Right lobe of liver (tissue), 6 donors: ENCODE measurements at regions not wholly inside any gene's neighbourhood (a gene's known extent, or its start where the extent isn't known, plus 50 kb on each side); places are given as distances from the start of the nearest gene placed in this dataset.
"Not testable (repeated sequence)": the region's sequence is repeated elsewhere in the genome, so short reads cannot be mapped to it uniquely, and the experiment has no call there.

Source experiments
- ATAC-seq, 4 donors: fragments of 200-7000 bp; cut with Tn5 transposase; one replicate each; pipeline ENCODE4 v1.9.1; 2020; ENCODE audit warnings: mild to moderate bottlenecking in 4 of 4, moderate library complexity in 4 of 4
- DNase-seq, 3 donors: peaks; one replicate each; pipeline ENCODE4 v3.0.0-alpha.2; 2020
- H3K27ac ChIP-seq, 3 donors: fragments of 200-600 bp; one replicate each; pipeline ENCODE4 v1.8.0; 2022
- H3K27me3 ChIP-seq, 2 donors: fragments of 200-600 bp; one replicate each; pipeline ENCODE4 v1.8.0; 2022
- H3K36me3 ChIP-seq, 4 donors: fragments of 200-600 bp; sonication (generic) in 1 of 4; one replicate each; pipeline versions ENCODE4 v1.5.1 to v1.8.0; 2017 to 2022; ENCODE audit warnings: control low read depth in 1 of 4
- H3K4me1 ChIP-seq, 4 donors: fragments of 200-600 bp; sonication (generic) in 1 of 4; one replicate each; pipeline versions ENCODE4 v1.5.1 to v1.8.0; 2017 to 2022; ENCODE audit warnings: control low read depth in 1 of 4
- H3K4me3 ChIP-seq, 3 donors: fragments of 200-600 bp; one replicate each; pipeline ENCODE4 v1.8.0; 2022
- H3K9me3 ChIP-seq, 4 donors: fragments of 200-600 bp; sonication (generic) in 1 of 4; one replicate each; pipeline versions ENCODE4 v1.5.1 to v1.8.0; 2017 to 2022; ENCODE audit warnings: control low read depth in 1 of 4
- POLR2A ChIP-seq: fragments of 450-650 bp; IDR thresholded peaks from one replicate; pipeline ENCODE4 v1.6.1; 2017; ENCODE audit warnings: antibody characterized with exemption, mild to moderate bottlenecking
- WGBS: methylation state at CpG from one replicate; pipeline ENCODE4 v1.1.6; 2018; ENCODE audit warnings: low coverage, low lambda C conversion rate; ENCODE audit not compliant: insufficient coverage; ENCODE audit errors: missing lambda C conversion rate; 5-methylcytosine and 5-hydroxymethylcytosine counted together
- intact Hi-C, 2 donors: fragments of 100-400 bp; cut with DNase I; formaldehyde crosslinking; loops; one replicate each; pipeline versions ENCODE4 v1.11.2 to v1.14.1; 2022
- TF ChIP-seq, protein P1 (sequence below), 4 donors: fragments of 200-600 bp in 3 of 4; fragments of 450-650 bp in 1 of 4; IDR thresholded peaks; one replicate each; pipeline versions ENCODE4 v1.5.1 to v1.8.0; 2016 to 2022; ENCODE audit warnings: antibody characterized with exemption in 4 of 4, mild to moderate bottlenecking in 2 of 4
- donor health status: DM: no; HTN: yes; CAD: no.
- donor health status: DM: no; HTN: no; CAD: no.
- donor health status: DM: no; HTN: no; CAD: no.
- donor health status: DM: no; HTN: yes; CAD: no.
- donor health status: DM: no; HTN: yes; CAD: no.

DNA sequence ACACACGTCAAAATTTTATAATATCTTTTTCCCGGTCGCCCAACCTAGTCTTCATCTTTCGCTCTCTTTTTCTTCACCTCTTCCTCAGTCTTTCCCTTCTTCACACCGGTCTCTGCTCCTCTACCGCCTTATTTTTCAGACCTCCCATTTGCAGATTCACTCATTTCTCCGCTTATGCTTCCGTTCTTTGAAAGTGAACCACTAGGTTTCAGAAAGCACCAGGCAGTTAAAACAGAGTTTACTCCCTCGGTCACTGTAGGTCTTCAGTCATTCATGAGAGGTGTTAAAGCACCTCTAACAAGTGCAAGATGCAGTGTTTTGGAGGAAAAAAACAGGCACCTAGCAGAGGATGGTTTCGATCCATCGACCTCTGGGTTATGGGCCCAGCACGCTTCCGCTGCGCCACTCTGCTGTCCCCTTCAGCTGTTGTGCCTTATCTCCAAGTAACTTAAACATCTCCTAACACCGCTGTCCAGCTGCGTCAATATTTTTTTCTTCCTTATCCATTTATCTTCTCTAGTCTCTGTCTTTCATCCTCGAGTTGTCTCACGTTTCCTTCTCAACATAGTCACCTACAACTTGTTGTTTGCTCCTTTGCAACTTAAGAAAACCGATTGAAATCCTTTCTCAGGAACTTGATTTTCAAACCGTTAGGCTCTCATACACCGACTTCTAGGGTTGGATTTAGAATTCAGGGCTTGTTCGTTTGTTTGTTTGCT lies 119.7 kb upstream of the ZNF184 start:
- Histone ChIP-seq H3K27ac (no peak overlapping the region), H3K36me3 (peaks cover 0 to 2% (median 0%) of the 10 kb centered on the region in 4 donors), H3K27me3 (peaks cover 0 to 34% of the 10 kb centered on the region in 2 donors), H3K9me3 (no peaks in the 10 kb centered on the region), H3K4me1 (no peaks in the 10 kb centered on the region), H3K4me3 (no peak overlapping the region)
- ATAC-seq (peak in 2 of 4 donors; percentile 36 to 64), DNase-seq (no peak)
- intact Hi-C loops: no loop called here
- TF ChIP-seq, protein P1, sequence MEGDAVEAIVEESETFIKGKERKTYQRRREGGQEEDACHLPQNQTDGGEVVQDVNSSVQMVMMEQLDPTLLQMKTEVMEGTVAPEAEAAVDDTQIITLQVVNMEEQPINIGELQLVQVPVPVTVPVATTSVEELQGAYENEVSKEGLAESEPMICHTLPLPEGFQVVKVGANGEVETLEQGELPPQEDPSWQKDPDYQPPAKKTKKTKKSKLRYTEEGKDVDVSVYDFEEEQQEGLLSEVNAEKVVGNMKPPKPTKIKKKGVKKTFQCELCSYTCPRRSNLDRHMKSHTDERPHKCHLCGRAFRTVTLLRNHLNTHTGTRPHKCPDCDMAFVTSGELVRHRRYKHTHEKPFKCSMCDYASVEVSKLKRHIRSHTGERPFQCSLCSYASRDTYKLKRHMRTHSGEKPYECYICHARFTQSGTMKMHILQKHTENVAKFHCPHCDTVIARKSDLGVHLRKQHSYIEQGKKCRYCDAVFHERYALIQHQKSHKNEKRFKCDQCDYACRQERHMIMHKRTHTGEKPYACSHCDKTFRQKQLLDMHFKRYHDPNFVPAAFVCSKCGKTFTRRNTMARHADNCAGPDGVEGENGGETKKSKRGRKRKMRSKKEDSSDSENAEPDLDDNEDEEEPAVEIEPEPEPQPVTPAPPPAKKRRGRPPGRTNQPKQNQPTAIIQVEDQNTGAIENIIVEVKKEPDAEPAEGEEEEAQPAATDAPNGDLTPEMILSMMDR (IDR thresholded peaks at IDR 0.05): no peak
- TF ChIP-seq POLR2A: no peak
- 3% methylated on average over 21 of the region's 22 CpGs for WGBS

DNA sequence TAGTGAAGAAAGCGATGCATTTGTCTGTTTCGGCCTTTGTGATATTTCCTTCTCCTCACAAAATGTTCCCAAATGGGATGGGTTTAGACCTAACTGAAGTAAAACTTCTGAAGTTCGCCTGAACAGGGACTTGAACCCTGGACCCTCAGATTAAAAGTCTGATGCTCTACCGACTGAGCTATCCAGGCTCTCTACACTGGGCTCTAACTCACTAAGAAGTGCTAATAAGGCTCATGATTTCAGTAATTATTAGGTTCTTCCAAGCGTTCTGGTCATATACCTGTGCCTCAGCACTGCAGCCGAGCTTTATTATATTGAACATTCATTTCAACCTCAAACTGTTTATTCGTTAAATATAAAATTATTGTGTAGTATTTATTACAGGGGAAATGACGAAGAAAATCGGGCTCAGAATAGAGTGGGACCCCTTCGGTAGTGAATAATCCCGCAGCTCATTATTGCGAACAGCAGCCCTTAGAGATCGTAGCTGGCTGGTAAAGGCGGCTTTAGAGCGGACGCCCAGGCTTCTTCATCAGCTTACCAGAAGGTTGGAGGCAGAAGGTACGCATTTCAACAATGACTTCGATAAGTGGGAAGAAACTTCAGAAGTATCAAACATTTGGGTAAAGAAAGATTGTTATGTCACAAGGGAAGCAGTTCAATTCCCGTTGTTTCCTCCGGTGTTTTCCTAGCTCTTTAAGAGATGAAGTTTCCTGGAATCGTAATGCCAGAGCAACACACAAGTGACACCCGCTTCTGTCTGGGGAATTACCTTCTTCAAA lies 119.0 kb upstream of the ZNF184 start:
- no peak for DNase-seq
- intact Hi-C loops: no loop called here
- Histone ChIP-seq H3K4me1 (no peaks in the 10 kb centered on the region), H3K36me3 (peaks cover 0 to 2% (median 0%) of the 10 kb centered on the region in 4 donors), H3K27ac (no peak overlapping the region), H3K4me3 (no peak overlapping the region), H3K27me3 (peaks cover 0 to 37% of the 10 kb centered on the region in 2 donors), H3K9me3 (no peaks in the 10 kb centered on the region)
- 4% methylated on average over 22 of the region's 22 CpGs for WGBS
- TF ChIP-seq POLR2A: no peak
- TF ChIP-seq, protein P1 (IDR thresholded peaks at IDR 0.05): no peak
- ATAC-seq: no peak

DNA sequence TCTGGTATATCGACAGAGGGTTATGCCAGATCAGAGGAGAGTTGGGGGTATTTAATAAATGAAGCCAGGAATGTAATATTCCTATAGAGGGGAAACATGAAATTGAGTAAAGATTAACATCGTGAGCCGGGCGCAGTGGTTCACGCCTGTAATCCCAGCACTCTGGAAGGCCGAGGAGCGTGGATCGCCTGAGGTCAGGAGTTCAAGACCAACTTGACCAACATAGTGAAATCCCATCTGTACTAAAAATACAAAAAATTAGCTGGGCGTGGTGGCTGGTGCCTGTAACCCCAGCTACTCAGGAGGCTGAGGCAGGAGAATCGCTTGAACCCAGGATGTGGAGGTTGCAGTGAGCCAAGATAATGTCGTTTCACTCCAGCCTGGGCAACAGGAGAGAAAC lies 112.4 kb upstream of the ZNF184 start:
- WGBS: 50% methylated on average over 10 of the region's 11 CpGs
- peaks cover 0 to 18% of the 10 kb centered on the region in 2 donors for H3K27me3 ChIP-seq

DNA sequence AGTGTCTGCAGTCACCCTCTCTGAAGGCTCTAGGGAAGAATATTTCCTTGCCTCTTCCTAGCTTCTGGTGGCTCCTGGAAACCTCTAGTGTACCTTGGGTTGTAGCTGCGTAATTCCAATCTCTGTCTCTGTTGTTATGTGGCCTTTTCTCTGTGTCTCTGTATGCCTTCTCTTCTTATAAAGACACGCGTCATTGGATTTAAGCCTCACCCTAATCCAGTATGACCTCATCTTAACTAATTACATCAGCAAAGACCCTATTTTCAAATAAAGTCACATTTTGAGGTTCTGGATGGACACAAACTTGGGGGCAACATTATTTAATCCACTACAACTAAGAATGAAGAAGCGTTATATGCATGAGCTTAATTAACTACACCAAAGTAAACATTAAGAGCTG lies 111.4 kb upstream of the ZNF184 start:
- TF ChIP-seq, protein P1 (IDR thresholded peaks at IDR 0.05): no peak
- TF ChIP-seq POLR2A: no peak

More for the DNA sequence above, 112.4 kb upstream of the ZNF184 start:
- H3K4me1 ChIP-seq, H3K27ac ChIP-seq, intact Hi-C loops, H3K9me3 ChIP-seq, DNase-seq, H3K36me3 ChIP-seq, ATAC-seq, H3K4me3 ChIP-seq: not testable (repeated sequence)

More for the DNA sequence above, 111.4 kb upstream of the ZNF184 start:
- Histone ChIP-seq H3K36me3 (no peaks in the 10 kb centered on the region), H3K9me3 (no peaks in the 10 kb centered on the region), H3K27ac (no peak overlapping the region), H3K4me3 (no peak overlapping the region), H3K4me1 (no peaks in the 10 kb centered on the region), H3K27me3 (peaks cover 0 to 14% of the 10 kb centered on the region in 2 donors)
- WGBS: 84% methylated on average over 4 of the region's 4 CpGs
- no peak for ATAC-seq
- DNase-seq: no peak
- intact Hi-C loops: no loop called here
